Fibroblast of peridontal ligament (primary cell): ENCODE measurements at regions not wholly inside any gene's neighbourhood (a gene's known extent, or its start where the extent isn't known, plus 50 kb on each side); places are given as distances from the start of the nearest gene placed in this dataset.
A peak's percentile ranks its signal among the peaks of the same experiment; 100 is the strongest.
"Not testable (repeated sequence)": the region's sequence is repeated elsewhere in the genome, so short reads cannot be mapped to it uniquely, and the experiment has no call there.

ENCODE experiments used
- DNase-seq: peaks from one replicate; pipeline ENCODE4 v3.0.0-alpha.2; 2010; ENCODE audit errors: extremely low read depth

- no peak for DNase-seq
Observed at GRCh38 chrX:84611843-84612636, 109.8 kb upstream of the HDX start.

- DNase-seq: no peak
Observed at GRCh38 chrX:84634201-84634782, 132.0 kb upstream of the HDX start.

GRCh38 chrX:84666086-84666485 is 163.8 kb upstream of the HDX start:
- DNase-seq: no peak

- no peak for DNase-seq
Observed at GRCh38 chrX:84690228-84690627, 188.0 kb upstream of the HDX start.

GRCh38 chrX:84709987-84710386 is 207.7 kb upstream of the HDX start:
- DNase-seq: no peak

GRCh38 chrX:84710611-84711010 is 208.4 kb upstream of the HDX start:
- no peak for DNase-seq

- no peak for DNase-seq
Observed at GRCh38 chrX:84712621-84713020, 210.4 kb upstream of the HDX start.

GRCh38 chrX:84715315-84715714 is 213.1 kb upstream of the HDX start:
- no peak for DNase-seq

GRCh38 chrX:84717343-84717742 is 215.1 kb upstream of the HDX start:
- DNase-seq: no peak

- DNase-seq: no peak
Observed at GRCh38 chrX:84721416-84721815, 219.2 kb upstream of the HDX start.

- DNase-seq: no peak
Observed at GRCh38 chrX:84724576-84724975, 222.3 kb upstream of the HDX start.

GRCh38 chrX:84729408-84729807 is 227.2 kb upstream of the HDX start:
- no peak for DNase-seq

GRCh38 chrX:84729809-84730208 is 227.6 kb upstream of the HDX start:
- peak; percentile 29 for DNase-seq

GRCh38 chrX:84735025-84735424 is 232.8 kb upstream of the HDX start:
- no peak for DNase-seq

- no peak for DNase-seq
Observed at GRCh38 chrX:84737471-84737871, 235.2 kb upstream of the HDX start.

GRCh38 chrX:84747516-84747915 is 245.3 kb upstream of the HDX start:
- DNase-seq: no peak

- no peak for DNase-seq
Observed at GRCh38 chrX:84748965-84749656, 246.9 kb upstream of the HDX start.

GRCh38 chrX:84760560-84760959 is 243.1 kb upstream of the APOOL start:
- DNase-seq: no peak

- no peak for DNase-seq
Observed at GRCh38 chrX:84796321-84796720, 207.4 kb upstream of the APOOL start.

- no peak for DNase-seq
Observed at GRCh38 chrX:84830836-84831235, 172.8 kb upstream of the APOOL start.

GRCh38 chrX:84846541-84846940 is 157.1 kb upstream of the APOOL start:
- DNase-seq: not testable (repeated sequence)

GRCh38 chrX:84851183-84851582 is 152.5 kb upstream of the APOOL start:
- DNase-seq: not testable (repeated sequence)

GRCh38 chrX:84856791-84857190 is 146.9 kb upstream of the APOOL start:
- not testable (repeated sequence) for DNase-seq
